Cardiac muscle cell (in vitro differentiated cells and primary cell): ENCODE measurements at regions not wholly inside any gene's neighbourhood (a gene's known extent, or its start where the extent isn't known, plus 50 kb on each side); places are given as distances from the start of the nearest gene placed in this dataset.
"Not testable (repeated sequence)": the region's sequence is repeated elsewhere in the genome, so short reads cannot be mapped to it uniquely, and the experiment has no call there.

Source experiments
- DNase-seq, 2 donors: peaks; one replicate each; pipeline versions ENCODE4 v3.0.0 to v3.0.0-alpha.2; 2010 to 2017; ENCODE audit warnings: low read depth in 1 of 2, low spot score in 1 of 2
- H3K27ac ChIP-seq: fragments of 200-600 bp; sonication (generic); 2 replicates; pipeline ENCODE4 v1.5.1; 2016
- H3K27me3 ChIP-seq: fragments of 200-600 bp; sonication (generic); 2 replicates; pipeline ENCODE4 v1.6.0; 2016; ENCODE audit warnings: control low read depth
- H3K36me3 ChIP-seq: fragments of 200-600 bp; sonication (generic); 2 replicates; pipeline ENCODE4 v1.5.1; 2016; ENCODE audit warnings: control low read depth
- H3K4me1 ChIP-seq: fragments of 200-600 bp; sonication (generic); 2 replicates; pipeline ENCODE4 v1.8.1; 2017; ENCODE audit warnings: low read depth, mild to moderate bottlenecking, mixed run types
- H3K4me3 ChIP-seq: fragments of 200-600 bp; sonication (generic); 2 replicates; pipeline ENCODE4 v1.5.1; 2016; ENCODE audit warnings: mild to moderate bottlenecking
- H3K9me3 ChIP-seq: fragments of 200-600 bp; sonication (generic); 2 replicates; pipeline ENCODE4 v1.5.1; 2017; ENCODE audit warnings: low read depth, mild to moderate bottlenecking, control low read depth
- TF ChIP-seq, protein P1 (sequence below): IDR thresholded peaks from 2 replicates; pipeline ENCODE4 v1.5.1; 2012; ENCODE audit warnings: low read depth, mild to moderate bottlenecking, low read length

DNA sequence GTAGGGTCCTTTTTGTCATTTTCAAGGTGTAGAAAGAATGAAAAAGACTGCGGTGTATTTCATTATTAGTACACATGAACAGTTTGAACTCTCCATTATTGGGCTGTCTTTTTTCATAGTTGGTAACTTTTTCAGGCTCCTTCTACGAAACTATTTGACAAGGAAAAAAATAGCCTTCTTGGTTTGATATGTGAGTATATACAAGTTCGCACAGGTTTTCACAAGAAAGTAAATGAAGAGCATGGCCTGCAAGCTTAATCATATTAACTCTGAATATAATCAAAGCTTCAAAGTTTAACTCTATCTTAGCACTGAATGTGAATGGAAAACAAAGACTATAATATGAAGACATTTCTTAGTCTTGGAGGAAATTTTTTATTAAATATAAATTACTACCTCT is 290.0 kb upstream of the ADGRL2 start:
- no peak for DNase-seq
- Histone ChIP-seq H3K27ac (no peak overlapping the region), H3K9me3 (no peaks in the 10 kb centered on the region), H3K4me1 (peaks cover 13% of the 10 kb centered on the region), H3K27me3 (no peaks in the 10 kb centered on the region), H3K4me3 (no peak overlapping the region), H3K36me3 (no peaks in the 10 kb centered on the region)
- TF ChIP-seq, protein P1, sequence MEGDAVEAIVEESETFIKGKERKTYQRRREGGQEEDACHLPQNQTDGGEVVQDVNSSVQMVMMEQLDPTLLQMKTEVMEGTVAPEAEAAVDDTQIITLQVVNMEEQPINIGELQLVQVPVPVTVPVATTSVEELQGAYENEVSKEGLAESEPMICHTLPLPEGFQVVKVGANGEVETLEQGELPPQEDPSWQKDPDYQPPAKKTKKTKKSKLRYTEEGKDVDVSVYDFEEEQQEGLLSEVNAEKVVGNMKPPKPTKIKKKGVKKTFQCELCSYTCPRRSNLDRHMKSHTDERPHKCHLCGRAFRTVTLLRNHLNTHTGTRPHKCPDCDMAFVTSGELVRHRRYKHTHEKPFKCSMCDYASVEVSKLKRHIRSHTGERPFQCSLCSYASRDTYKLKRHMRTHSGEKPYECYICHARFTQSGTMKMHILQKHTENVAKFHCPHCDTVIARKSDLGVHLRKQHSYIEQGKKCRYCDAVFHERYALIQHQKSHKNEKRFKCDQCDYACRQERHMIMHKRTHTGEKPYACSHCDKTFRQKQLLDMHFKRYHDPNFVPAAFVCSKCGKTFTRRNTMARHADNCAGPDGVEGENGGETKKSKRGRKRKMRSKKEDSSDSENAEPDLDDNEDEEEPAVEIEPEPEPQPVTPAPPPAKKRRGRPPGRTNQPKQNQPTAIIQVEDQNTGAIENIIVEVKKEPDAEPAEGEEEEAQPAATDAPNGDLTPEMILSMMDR, result no peak

DNA sequence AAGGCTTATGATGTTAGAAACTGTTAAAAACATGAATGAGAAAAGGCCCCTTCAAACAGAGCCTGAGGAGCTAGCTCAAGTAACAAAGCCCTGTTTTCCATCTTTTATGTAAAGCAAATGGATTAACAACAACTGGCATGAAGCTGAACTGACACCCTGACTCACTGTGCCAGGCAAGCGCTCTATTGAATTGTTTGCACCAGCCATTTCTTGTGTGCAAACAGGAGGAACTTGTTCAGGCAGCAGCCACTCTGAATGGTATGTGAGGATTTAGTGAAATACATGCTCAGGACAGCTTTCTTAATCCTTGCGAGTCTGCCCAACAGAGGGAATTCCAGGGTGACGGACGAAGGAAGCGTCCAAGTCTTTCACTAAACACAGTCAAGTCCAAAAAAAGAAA is 291.1 kb upstream of the ADGRL2 start:
- TF ChIP-seq, protein P1, result no peak
- H3K27ac ChIP-seq, result no peak overlapping the region
- peak in 1 of 2 donors; percentile 13 for DNase-seq

DNA sequence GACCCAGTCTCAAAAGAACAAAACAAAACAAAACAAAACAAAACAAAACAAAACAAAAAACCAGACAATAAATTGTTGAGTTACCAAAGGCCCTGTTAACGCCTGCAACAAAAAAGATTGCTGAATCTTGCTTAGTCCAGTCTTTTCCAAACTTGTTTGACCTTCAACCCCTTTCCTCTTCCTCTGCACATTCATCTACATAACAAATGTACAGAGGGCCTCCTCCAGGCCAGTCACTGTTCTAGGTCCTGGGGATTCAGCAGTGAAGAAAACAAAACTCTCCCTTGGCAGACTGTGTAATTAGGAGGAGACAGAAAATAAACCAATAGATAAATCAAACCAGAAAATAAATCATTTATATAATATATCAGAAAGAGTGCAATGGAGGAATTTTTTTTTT is 294.0 kb upstream of the ADGRL2 start:
- TF ChIP-seq, protein P1, result no peak
- Histone ChIP-seq H3K36me3 (no peaks in the 10 kb centered on the region), H3K27ac (no peak overlapping the region), H3K27me3 (no peaks in the 10 kb centered on the region), H3K4me1 (peaks cover 10% of the 10 kb centered on the region), H3K9me3 (no peaks in the 10 kb centered on the region), H3K4me3 (no peak overlapping the region)
- DNase-seq, result no peak

More for the DNA sequence above, 291.1 kb upstream of the ADGRL2 start:
- Histone ChIP-seq H3K36me3 (no peaks in the 10 kb centered on the region), H3K4me3 (no peak overlapping the region), H3K9me3 (no peaks in the 10 kb centered on the region), H3K27me3 (no peaks in the 10 kb centered on the region), H3K4me1 (peaks cover 13% of the 10 kb centered on the region)

DNA sequence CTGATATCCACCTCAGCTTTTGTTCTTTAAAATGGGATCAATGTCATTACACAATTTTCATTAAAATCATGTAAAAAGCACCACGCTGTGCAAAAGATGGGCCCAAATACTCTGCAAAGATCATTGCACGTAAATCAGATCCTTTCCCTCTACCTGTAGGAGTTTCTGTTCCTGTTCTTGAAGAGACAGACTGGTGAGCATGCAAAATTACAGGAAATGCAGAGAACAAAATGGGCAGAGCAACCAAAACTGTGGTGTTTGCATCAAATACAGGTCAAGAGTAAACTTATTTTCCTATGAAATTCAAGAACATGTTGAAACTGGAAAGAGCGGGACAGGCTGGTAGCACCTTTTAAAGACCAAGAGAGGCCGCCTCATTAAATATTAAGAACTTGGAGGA is 294.9 kb upstream of the ADGRL2 start:
- Histone ChIP-seq H3K36me3 (no peaks in the 10 kb centered on the region), H3K9me3 (no peaks in the 10 kb centered on the region), H3K27ac (no peak overlapping the region), H3K4me3 (no peak overlapping the region), H3K27me3 (no peaks in the 10 kb centered on the region), H3K4me1 (peaks cover 10% of the 10 kb centered on the region)
- no peak for DNase-seq
- TF ChIP-seq, protein P1, result no peak

DNA sequence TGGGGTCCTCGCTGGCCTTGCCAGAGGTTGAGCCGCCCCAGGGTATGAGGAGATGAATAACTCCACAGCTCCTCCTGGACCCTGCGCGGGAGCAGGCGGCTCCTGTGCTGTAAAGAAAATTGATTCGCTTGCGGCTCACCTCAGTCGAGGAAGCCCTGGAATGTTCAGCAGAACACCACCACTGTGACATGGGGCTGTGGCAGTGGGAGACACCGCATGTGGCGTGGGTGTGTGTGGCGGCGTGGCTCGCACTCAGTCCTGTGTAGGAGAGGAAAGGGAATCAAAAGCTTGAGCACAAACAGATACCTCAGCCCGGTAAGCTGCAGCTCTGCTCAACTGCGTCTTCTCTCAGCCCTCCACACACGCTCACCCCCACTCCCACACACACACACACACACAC is 295.9 kb upstream of the ADGRL2 start:
- H3K4me3 ChIP-seq, H3K36me3 ChIP-seq, H3K27me3 ChIP-seq, H3K9me3 ChIP-seq, H3K27ac ChIP-seq, H3K4me1 ChIP-seq, DNase-seq: not testable (repeated sequence)

DNA sequence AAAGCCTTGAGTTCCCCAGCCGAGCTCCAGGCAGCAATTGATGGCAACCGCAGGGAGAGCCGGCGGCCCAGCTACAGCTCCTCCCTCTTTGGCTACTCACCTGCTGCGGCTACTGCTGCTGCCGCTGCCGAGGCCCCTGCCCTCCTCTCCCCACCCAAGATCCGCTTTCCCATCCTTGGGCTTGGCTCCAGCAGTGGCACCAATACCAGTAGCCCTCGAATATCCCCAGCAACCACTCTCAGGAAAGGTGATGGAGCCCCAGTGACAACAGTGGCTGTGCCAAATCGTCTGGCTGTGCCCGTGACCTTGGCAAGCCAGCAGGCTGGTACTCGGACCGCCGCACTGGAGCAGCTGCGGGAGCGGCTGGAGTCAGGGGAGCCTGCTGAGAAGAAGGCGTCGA is 298.0 kb upstream of the ADGRL2 start:
- H3K4me1 ChIP-seq, H3K36me3 ChIP-seq, H3K27ac ChIP-seq, H3K4me3 ChIP-seq, DNase-seq, H3K9me3 ChIP-seq, H3K27me3 ChIP-seq: not testable (repeated sequence)

DNA sequence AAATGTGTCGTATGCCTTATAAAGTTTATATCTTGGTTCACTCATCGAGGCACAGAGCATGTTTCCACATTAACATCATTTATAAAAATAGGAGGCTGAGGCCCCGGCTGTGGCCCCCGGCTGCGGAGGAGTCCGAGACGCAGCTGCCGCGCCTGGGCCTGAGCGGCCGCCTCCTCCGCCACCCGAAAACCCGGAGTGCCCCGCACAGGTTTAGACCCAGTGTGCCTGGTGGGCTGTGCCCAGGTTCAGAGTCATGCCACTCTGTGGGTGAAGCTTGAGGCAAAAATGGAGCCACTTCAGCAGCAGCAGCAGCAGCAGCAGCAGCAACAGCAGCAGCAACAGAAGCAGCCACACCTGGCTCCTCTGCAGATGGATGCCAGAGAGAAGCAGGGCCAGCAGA is 299.2 kb upstream of the ADGRL2 start:
- H3K27me3 ChIP-seq, H3K36me3 ChIP-seq, H3K4me1 ChIP-seq, H3K4me3 ChIP-seq, H3K9me3 ChIP-seq, DNase-seq, H3K27ac ChIP-seq: not testable (repeated sequence)
